Liver (tissue), 8 donors: ENCODE measurements at regions not wholly inside any gene's neighbourhood (a gene's known extent, or its start where the extent isn't known, plus 50 kb on each side); places are given as distances from the start of the nearest gene placed in this dataset.

Experiments used
- DNase-seq: peaks from one replicate; pipeline ENCODE4 v3.0.0-alpha.2; 2017; ENCODE audit warnings: low spot score
- H3K27ac ChIP-seq, 2 donors: one replicate each; pipeline ENCODE4 v1.7.0; 2013; ENCODE audit warnings: inconsistent platforms in 2 of 2, low read length in 2 of 2, control low read depth in 1 of 2, low read depth in 1 of 2, mild to moderate bottlenecking in 1 of 2
- H3K27me3 ChIP-seq, 4 donors: one replicate each; pipeline versions ENCODE4 v1.6.1 to v1.7.0; 2013; ENCODE audit warnings: low read length in 3 of 4, inconsistent platforms in 1 of 4, mild to moderate bottlenecking in 1 of 4, moderate library complexity in 1 of 4; ENCODE audit not compliant: control insufficient read depth in 4 of 4, insufficient read depth in 4 of 4
- H3K36me3 ChIP-seq, 4 donors: one replicate each; pipeline versions ENCODE4 v1.6.1 to v1.7.0; 2013; ENCODE audit warnings: low read length in 3 of 4, mild to moderate bottlenecking in 3 of 4, low read depth in 1 of 4, moderate library complexity in 1 of 4; ENCODE audit not compliant: control insufficient read depth in 4 of 4, insufficient read depth in 3 of 4
- H3K4me1 ChIP-seq, 4 donors: one replicate each; pipeline versions ENCODE4 v1.6.1 to v1.7.0; 2013; ENCODE audit warnings: low read length in 3 of 4, mild to moderate bottlenecking in 3 of 4, moderate library complexity in 1 of 4; ENCODE audit not compliant: control insufficient read depth in 4 of 4, insufficient read depth in 4 of 4
- H3K4me3 ChIP-seq, 3 donors: one replicate each; pipeline versions ENCODE4 v1.6.1 to v1.7.0; 2013; ENCODE audit warnings: low read length in 3 of 3, control low read depth in 1 of 3, low read depth in 1 of 3, mild to moderate bottlenecking in 1 of 3
- H3K9ac ChIP-seq, 2 donors: one replicate each; pipeline ENCODE4 v1.7.0; 2013; ENCODE audit warnings: low read length in 2 of 2, mild to moderate bottlenecking in 2 of 2, moderate library complexity in 2 of 2, control low read depth in 1 of 2, low read depth in 1 of 2
- H3K9me3 ChIP-seq, 4 donors: one replicate each; pipeline versions ENCODE4 v1.6.1 to v1.7.0; 2013; ENCODE audit warnings: low read length in 3 of 4; ENCODE audit not compliant: control insufficient read depth in 4 of 4
- ATF3 ChIP-seq: IDR thresholded peaks from 2 replicates; pipeline ENCODE4 v1.6.1; 2016; ENCODE audit warnings: antibody characterized with exemption
- CTCF ChIP-seq: fragments of 150-350 bp; IDR thresholded peaks from 2 replicates; pipeline ENCODE4 v1.5.1; 2017; ENCODE audit warnings: improper control_type of control experiment, low read depth, low read length; ENCODE audit not compliant: missing input control
- EGR1 ChIP-seq, 2 donors: IDR thresholded peaks; 2 replicates each; pipeline ENCODE4 v1.6.1; 2016 to 2018; ENCODE audit warnings: antibody characterized with exemption in 2 of 2, low read depth in 2 of 2
- FOXA1 ChIP-seq: IDR thresholded peaks from 2 replicates; pipeline ENCODE4 v1.6.1; 2016; ENCODE audit warnings: antibody characterized with exemption
- FOXA2 ChIP-seq: IDR thresholded peaks from 2 replicates; pipeline ENCODE4 v1.6.1; 2016; ENCODE audit warnings: antibody characterized with exemption
- GABPA ChIP-seq, 2 donors: IDR thresholded peaks in 1 of 2; conservative IDR thresholded peaks in 1 of 2; 2 replicates each; pipeline ENCODE4 v1.6.1; 2016; ENCODE audit warnings: antibody characterized with exemption in 2 of 2, mild to moderate bottlenecking in 1 of 2, moderate library complexity in 1 of 2
- HNF4A ChIP-seq, 2 donors: conservative IDR thresholded peaks; 2 replicates each; pipeline ENCODE4 v1.6.1; 2016; ENCODE audit warnings: antibody characterized with exemption in 2 of 2, mild to moderate bottlenecking in 2 of 2
- HNF4G ChIP-seq: IDR thresholded peaks from 2 replicates; pipeline ENCODE4 v1.6.1; 2016; ENCODE audit warnings: antibody characterized with exemption
- JUND ChIP-seq, 2 donors: IDR thresholded peaks; 2 replicates each; pipeline ENCODE4 v1.6.1; 2016; ENCODE audit warnings: antibody characterized with exemption in 2 of 2
- MAX ChIP-seq: IDR thresholded peaks from 2 replicates; pipeline ENCODE4 v1.6.1; 2016; ENCODE audit warnings: antibody characterized with exemption
- NR2F2 ChIP-seq: IDR thresholded peaks from 2 replicates; pipeline ENCODE4 v1.6.1; 2016; ENCODE audit warnings: antibody characterized with exemption
- RAD21 ChIP-seq, 2 donors: IDR thresholded peaks; 2 replicates each; pipeline ENCODE4 v1.6.1; 2016; ENCODE audit warnings: antibody characterized with exemption in 2 of 2, mild to moderate bottlenecking in 2 of 2
- REST ChIP-seq: IDR thresholded peaks from 2 replicates; pipeline ENCODE4 v1.6.1; 2016; ENCODE audit warnings: antibody characterized with exemption, mild to moderate bottlenecking
- RXRA ChIP-seq, 2 donors: IDR thresholded peaks; 2 replicates each; pipeline ENCODE4 v1.6.1; 2017 to 2018; ENCODE audit warnings: antibody characterized with exemption in 2 of 2, mild to moderate bottlenecking in 1 of 2
- SP1 ChIP-seq: IDR thresholded peaks from 2 replicates; pipeline ENCODE4 v1.6.1; 2018; ENCODE audit warnings: antibody characterized with exemption, mild to moderate bottlenecking
- TAF1 ChIP-seq: conservative IDR thresholded peaks from 2 replicates; pipeline ENCODE4 v1.6.1; 2016; ENCODE audit warnings: antibody characterized with exemption, mild to moderate bottlenecking
- YY1 ChIP-seq: IDR thresholded peaks from 2 replicates; pipeline ENCODE4 v1.6.1; 2016; ENCODE audit warnings: antibody characterized with exemption, mild to moderate bottlenecking
- ZBTB33 ChIP-seq: IDR thresholded peaks from 2 replicates; pipeline ENCODE4 v1.6.1; 2016; ENCODE audit warnings: antibody characterized with exemption
- whole genome bisulfite sequencing: extraction: QIAGEN DNeasy Blood & Tissue Kit; methylation state at CpG from one replicate; pipeline ENCODE4 v1.1.7; 2013; 5-methylcytosine and 5-hydroxymethylcytosine counted together
- donor health status: healthy.
- donor health status: healthy.
- donor health status: healthy.
- donor health status: healthy.
- donor health status: healthy.

- H3K4me3 ChIP-seq: no peak overlapping the region
Measured at GRCh38 chr12:24496755-24497154, 452.1 kb downstream of the BCAT1 start.

More at GRCh38 chr12:24496755-24497154, 452.1 kb downstream of the BCAT1 start:
- H3K27ac ChIP-seq: peak overlapping the region; percentile 64 to 78
- peaks cover 4 to 44% (median 11%) of the 10 kb centered on the region in 4 donors for H3K4me1 ChIP-seq
- H3K9me3 ChIP-seq: no peaks in the 10 kb centered on the region
- TF ChIP-seq TAF1 (no peak), GABPA (IDR thresholded peaks at IDR 0.05 in 1 of 2, conservative IDR thresholded peaks at IDR 0.05 in 1 of 2) (no peak), YY1 (no peak), FOXA2 (no peak), HNF4G (peak; percentile 42), EGR1 (IDR thresholded peaks at IDR 0.05; ENCODE audit: low read depth in 2 of 2) (no peak), HNF4A (conservative IDR thresholded peaks at IDR 0.05) (peak; percentile 68 to 75), REST (no peak), RAD21 (IDR thresholded peaks at IDR 0.05) (no peak), RXRA (IDR thresholded peaks at IDR 0.05) (no peak), CTCF (no peak), FOXA1 (no peak), SP1 (peak; percentile 33), MAX (no peak), ATF3 (no peak), ZBTB33 (no peak), JUND (IDR thresholded peaks at IDR 0.05) (peak; percentile 23 to 43), NR2F2 (no peak)
- H3K9ac ChIP-seq: peak overlapping the region in 1 of 2 donors; percentile 18
- no peaks in the 10 kb centered on the region for H3K36me3 ChIP-seq
- no peaks in the 10 kb centered on the region for H3K27me3 ChIP-seq
- WGBS: 47% methylated on average over 1 of the region's 1 CpG
- DNase-seq: no peak
